B cell (primary cell): ENCODE measurements at regions not wholly inside any gene's neighbourhood (a gene's known extent, or its start where the extent isn't known, plus 50 kb on each side); places are given as distances from the start of the nearest gene placed in this dataset.

Experiments used
- ATAC-seq: fragments of 200-7000 bp; cut with Tn5 transposase; one replicate; pipeline ENCODE4 v1.10.0; 2021; ENCODE audit warnings: low read depth, mild to moderate bottlenecking, moderate number of reproducible peaks, moderate library complexity
- CTCF ChIA-PET: fragments of 350-600 bp; sonication (Branson Sonifier 250); formaldehyde crosslinking; loops from one replicate; lab custom pipeline; 2021; ENCODE audit warnings: antibody characterized with exemption, inconsistent platforms; lab: Charles Lee
- POLR2A ChIA-PET: fragments of 350-600 bp; sonication (Branson Sonifier 250); formaldehyde crosslinking; loops from one replicate; lab custom pipeline; 2021; ENCODE audit warnings: antibody characterized with exemption; lab: Charles Lee
- DNase-seq: peaks from one replicate; pipeline ENCODE4 v3.0.0; 2013
- H2AFZ ChIP-seq: 2 replicates; pipeline ENCODE4 v1.6.1; 2012; ENCODE audit warnings: mild to moderate bottlenecking, low read depth, low read length; ENCODE audit not compliant: insufficient read depth, poor library complexity, severe bottlenecking
- H3K27ac ChIP-seq, 2 donors: 1 replicate in 1 of 2; 2 replicates in 1 of 2; pipeline ENCODE4 v1.5.1; 2012 to 2013; ENCODE audit warnings: low read length in 2 of 2, mild to moderate bottlenecking in 2 of 2, moderate library complexity in 1 of 2
- H3K27me3 ChIP-seq, 4 experiments: fragments of 200-600 bp in 1 of 4; sonication (generic) in 1 of 4; replicated peaks in 1 of 4; 1 replicate in 2 of 4; 2 replicates in 2 of 4; pipeline versions ENCODE4 v1.6.1 to v1.7.0; 2013 to 2016; ENCODE audit warnings: low read length in 3 of 4, mild to moderate bottlenecking in 2 of 4, mixed read lengths in 1 of 4, moderate library complexity in 1 of 4; ENCODE audit not compliant: insufficient read depth in 4 of 4, control insufficient read depth in 3 of 4; ENCODE audit errors: control extremely low read depth in 1 of 4
- H3K36me3 ChIP-seq, 2 experiments: replicated peaks in 1 of 2; 1 replicate in 1 of 2; 2 replicates in 1 of 2; pipeline versions ENCODE4 v1.6.1 to v1.7.1; 2013; ENCODE audit warnings: low read length in 1 of 2; ENCODE audit not compliant: insufficient read depth in 2 of 2, control insufficient read depth in 1 of 2; ENCODE audit errors: control extremely low read depth in 1 of 2, extremely low read depth in 1 of 2
- H3K4me1 ChIP-seq, 2 donors: fragments of 200-600 bp in 1 of 2; sonication (generic) in 1 of 2; 1 replicate in 1 of 2; 2 replicates in 1 of 2; pipeline versions ENCODE4 v1.5.1 to v1.6.1; 2013 to 2017; ENCODE audit warnings: low read length in 2 of 2; ENCODE audit not compliant: control insufficient read depth in 2 of 2, insufficient read depth in 2 of 2
- H3K4me2 ChIP-seq: replicated peaks from 2 replicates; pipeline ENCODE3; 2012; ENCODE audit warnings: mild to moderate bottlenecking, low read depth, low read length; ENCODE audit not compliant: poor library complexity, severe bottlenecking
- H3K4me3 ChIP-seq, 5 experiments: fragments of 200-600 bp in 1 of 5; sonication (generic) in 1 of 5; 1 replicate in 3 of 5; 2 replicates in 2 of 5; pipeline versions ENCODE4 v1.5.1 to v1.7.0; 2011 to 2016; ENCODE audit warnings: low read length in 4 of 5, mild to moderate bottlenecking in 4 of 5, low read depth in 2 of 5, control low read depth in 1 of 5, moderate library complexity in 1 of 5; ENCODE audit not compliant: insufficient read depth in 1 of 5; ENCODE audit errors: control extremely low read depth in 1 of 5, extremely low read depth in 1 of 5
- H3K79me2 ChIP-seq: fragments of 200-600 bp; sonication (generic); one replicate; pipeline ENCODE4 v1.6.0; 2016; ENCODE audit warnings: low read length; ENCODE audit not compliant: control insufficient read depth, insufficient read depth
- H3K9ac ChIP-seq: fragments of 200-600 bp; sonication (generic); 2 replicates; pipeline ENCODE4 v1.6.1; 2017; ENCODE audit warnings: mild to moderate bottlenecking, low read length, moderate library complexity
- H3K9me3 ChIP-seq, 3 donors: one replicate each; pipeline versions ENCODE4 v1.6.1 to v1.7.1; 2013; ENCODE audit warnings: low read length in 2 of 3; ENCODE audit not compliant: control insufficient read depth in 2 of 3, insufficient read depth in 1 of 3; ENCODE audit errors: control extremely low read depth in 1 of 3
- H4K20me1 ChIP-seq: 2 replicates; pipeline ENCODE4 v1.6.0; 2012; ENCODE audit warnings: mild to moderate bottlenecking, low read length; ENCODE audit not compliant: insufficient read depth, control insufficient read depth, poor library complexity, severe bottlenecking
- H3K27ac Mint-ChIP-seq: one replicate; pipeline ENCODE4 v1.8.0; 2021; ENCODE audit warnings: mixed read lengths
- H3K27me3 Mint-ChIP-seq: one replicate; pipeline ENCODE4 v1.8.0; 2021; ENCODE audit warnings: mixed read lengths
- H3K4me1 Mint-ChIP-seq: one replicate; pipeline ENCODE4 v1.8.0; 2021; ENCODE audit warnings: mixed read lengths
- H3K4me3 Mint-ChIP-seq: one replicate; pipeline ENCODE4 v1.8.0; 2021; ENCODE audit warnings: mixed read lengths
- H3K9me3 Mint-ChIP-seq: one replicate; pipeline ENCODE4 v1.8.0; 2022; ENCODE audit warnings: mixed read lengths; ENCODE audit not compliant: insufficient read depth
- EZH2 ChIP-seq: IDR thresholded peaks from 2 replicates; pipeline ENCODE4 v1.6.1; 2012; ENCODE audit warnings: borderline replicate concordance, low read depth, mild to moderate bottlenecking, moderate library complexity, low read length; ENCODE audit not compliant: insufficient read depth, poor library complexity, severe bottlenecking
- WGBS: methylation state at CpG from one replicate; pipeline ENCODE4 v1.1.5; 2013; ENCODE audit warnings: missing lambda C conversion rate; ENCODE audit not compliant: insufficient coverage; 5-methylcytosine and 5-hydroxymethylcytosine counted together
- intact Hi-C: fragments of 100-400 bp; cut with micrococcal nuclease; formaldehyde crosslinking; loops from one replicate; pipeline ENCODE4 v1.10.0; 2022
- TF ChIP-seq, protein P1 (sequence below): fragments of 200-600 bp; IDR thresholded peaks from one replicate; pipeline ENCODE4 v1.8.0; 2022; ENCODE audit warnings: antibody characterized with exemption, mild to moderate bottlenecking

DNA sequence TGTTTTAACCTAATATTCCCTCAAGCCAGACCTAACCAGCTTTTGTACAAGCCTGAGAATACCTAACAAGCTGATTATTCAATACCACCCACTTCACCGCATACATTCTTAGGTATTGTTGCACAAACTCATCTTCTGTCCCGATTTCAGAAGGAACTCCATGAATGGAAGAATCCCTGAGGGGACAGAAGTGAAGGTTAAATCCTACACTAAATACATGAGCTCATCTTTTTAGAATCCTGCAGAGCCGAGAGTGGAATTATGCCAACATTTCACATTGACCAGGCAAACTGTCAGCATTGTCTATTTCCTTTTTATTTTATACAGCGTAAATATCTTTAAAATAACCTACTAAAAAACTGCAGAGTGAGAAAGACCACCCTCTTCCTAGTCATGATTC is 140.7 kb upstream of the PRICKLE1 start:
- Histone ChIP-seq H3K27ac (no peak overlapping the region), H3K9ac (no peak overlapping the region), H3K27me3 (peaks cover 0 to 3% (median 0%) of the 10 kb centered on the region in 4 experiments), H3K79me2 (no peaks in the 10 kb centered on the region), H3K4me2 (no peak overlapping the region), H3K36me3 (no peaks in the 10 kb centered on the region), H4K20me1 (no peaks in the 10 kb centered on the region), H3K4me3 (no peak overlapping the region), H3K9me3 (peaks cover 0 to 6% (median 4%) of the 10 kb centered on the region in 3 donors), H3K4me1 (no peaks in the 10 kb centered on the region), H2AFZ (no peak overlapping the region)
- ChIA-PET POLR2A (no interaction called here), CTCF (no interaction called here)
- no CpG with 5 or more reads among the region's 4 CpGs for WGBS
- ATAC-seq (no peak), DNase-seq (no peak)
- intact Hi-C loops = no loop called here
- no peak overlapping the region for H3K27ac Mint-ChIP-seq
- no peaks in the 10 kb centered on the region for H3K4me1 Mint-ChIP-seq
- no peaks in the 10 kb centered on the region for H3K27me3 Mint-ChIP-seq
- H3K4me3 Mint-ChIP-seq = no peak overlapping the region
- H3K9me3 Mint-ChIP-seq = no peaks in the 10 kb centered on the region
- TF ChIP-seq EZH2 = no peak
- TF ChIP-seq, protein P1, sequence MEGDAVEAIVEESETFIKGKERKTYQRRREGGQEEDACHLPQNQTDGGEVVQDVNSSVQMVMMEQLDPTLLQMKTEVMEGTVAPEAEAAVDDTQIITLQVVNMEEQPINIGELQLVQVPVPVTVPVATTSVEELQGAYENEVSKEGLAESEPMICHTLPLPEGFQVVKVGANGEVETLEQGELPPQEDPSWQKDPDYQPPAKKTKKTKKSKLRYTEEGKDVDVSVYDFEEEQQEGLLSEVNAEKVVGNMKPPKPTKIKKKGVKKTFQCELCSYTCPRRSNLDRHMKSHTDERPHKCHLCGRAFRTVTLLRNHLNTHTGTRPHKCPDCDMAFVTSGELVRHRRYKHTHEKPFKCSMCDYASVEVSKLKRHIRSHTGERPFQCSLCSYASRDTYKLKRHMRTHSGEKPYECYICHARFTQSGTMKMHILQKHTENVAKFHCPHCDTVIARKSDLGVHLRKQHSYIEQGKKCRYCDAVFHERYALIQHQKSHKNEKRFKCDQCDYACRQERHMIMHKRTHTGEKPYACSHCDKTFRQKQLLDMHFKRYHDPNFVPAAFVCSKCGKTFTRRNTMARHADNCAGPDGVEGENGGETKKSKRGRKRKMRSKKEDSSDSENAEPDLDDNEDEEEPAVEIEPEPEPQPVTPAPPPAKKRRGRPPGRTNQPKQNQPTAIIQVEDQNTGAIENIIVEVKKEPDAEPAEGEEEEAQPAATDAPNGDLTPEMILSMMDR = no peak

DNA sequence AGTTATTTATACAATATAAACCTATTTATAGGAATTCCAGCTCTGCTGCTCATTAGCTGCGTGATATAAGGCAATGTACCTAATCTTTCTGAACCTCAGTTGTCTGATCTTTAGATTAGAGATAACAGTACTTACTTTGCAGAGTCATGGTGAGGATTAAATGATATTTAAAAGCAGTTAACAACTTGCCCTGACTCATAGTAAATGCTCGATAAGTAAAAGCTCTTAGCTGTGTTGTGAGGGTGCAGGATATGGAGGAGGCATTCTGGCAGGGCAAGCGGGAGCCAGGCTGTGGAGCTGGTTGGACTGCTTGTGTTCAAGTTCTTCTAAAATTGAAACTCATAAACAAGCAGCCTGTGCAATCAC is 140.0 kb upstream of the PRICKLE1 start:
- H3K27ac ChIP-seq = no peak overlapping the region
- H4K20me1 ChIP-seq = no peaks in the 10 kb centered on the region
- no peak for TF ChIP-seq EZH2
- WGBS = 100% methylated on average over 1 of the region's 3 CpGs
- intact Hi-C loops = no loop called here
- no peak for ATAC-seq
- no peak overlapping the region for H3K27ac Mint-ChIP-seq
- CTCF ChIA-PET = no interaction called here
- H3K4me1 Mint-ChIP-seq = no peaks in the 10 kb centered on the region
- H3K4me3 ChIP-seq = no peak overlapping the region
- no peak overlapping the region for H3K4me2 ChIP-seq
- H3K4me1 ChIP-seq = no peaks in the 10 kb centered on the region
- peaks cover 0 to 3% (median 0%) of the 10 kb centered on the region in 4 experiments for H3K27me3 ChIP-seq
- H3K9ac ChIP-seq = no peak overlapping the region
- no peaks in the 10 kb centered on the region for H3K9me3 Mint-ChIP-seq
- H2AFZ ChIP-seq = no peak overlapping the region
- H3K9me3 ChIP-seq = peaks cover 0 to 9% (median 4%) of the 10 kb centered on the region in 3 donors
- H3K79me2 ChIP-seq = no peaks in the 10 kb centered on the region
- no peak for DNase-seq
- no peaks in the 10 kb centered on the region for H3K36me3 ChIP-seq
- no peaks in the 10 kb centered on the region for H3K27me3 Mint-ChIP-seq
- POLR2A ChIA-PET = no interaction called here
- no peak overlapping the region for H3K4me3 Mint-ChIP-seq
